Kidney glomerular epithelial cell (primary cell): ENCODE measurements at regions not wholly inside any gene's neighbourhood (a gene's known extent, or its start where the extent isn't known, plus 50 kb on each side); places are given as distances from the start of the nearest gene placed in this dataset.
"Not testable (repeated sequence)": the region's sequence is repeated elsewhere in the genome, so short reads cannot be mapped to it uniquely, and the experiment has no call there.

ENCODE experiments used
- DNase-seq: peaks from one replicate; lab custom pipeline; 2025; lab: John Stamatoyannopoulos, UW

DNA sequence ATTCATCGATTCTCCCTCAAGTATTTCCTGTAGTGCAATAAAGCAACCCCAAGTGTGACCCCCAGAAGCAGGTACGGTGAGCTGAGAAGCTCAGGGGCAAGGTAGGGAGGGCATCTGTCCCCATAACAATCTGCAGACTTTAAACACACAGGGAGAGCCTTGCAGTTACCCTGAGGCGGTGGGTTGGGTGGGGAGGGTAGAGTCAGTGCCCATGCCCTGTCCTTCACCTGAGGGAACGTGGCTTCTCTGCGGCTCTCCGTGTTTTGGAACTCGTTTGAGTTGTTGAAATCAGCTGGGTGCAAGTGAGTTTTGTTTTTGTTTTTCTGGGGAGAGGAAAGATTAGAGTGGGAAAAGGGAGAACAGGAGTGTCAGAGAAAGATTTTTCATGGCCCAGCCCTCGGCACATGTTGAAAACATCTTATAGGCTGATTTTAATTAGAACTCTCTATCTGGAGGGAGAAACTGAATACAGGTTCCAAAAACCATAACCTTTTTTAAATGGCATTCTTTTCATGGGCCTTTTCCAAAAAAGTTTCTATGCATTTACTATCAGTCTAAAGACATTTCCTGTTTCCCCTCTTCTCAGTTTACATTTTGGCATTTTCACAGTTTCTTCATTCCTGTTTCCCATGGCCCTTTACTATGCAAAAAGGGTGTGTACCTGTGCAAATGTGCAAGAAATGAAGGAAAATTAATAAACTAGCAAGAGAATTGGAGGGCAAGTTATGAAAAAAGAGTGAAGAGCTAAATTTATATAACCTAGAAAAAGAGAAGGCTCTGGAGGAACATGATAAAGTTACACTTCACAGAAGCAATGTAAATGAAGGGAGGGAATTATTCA lies 266.5 kb upstream of the VLDLR start:
- DNase-seq: no peak

DNA sequence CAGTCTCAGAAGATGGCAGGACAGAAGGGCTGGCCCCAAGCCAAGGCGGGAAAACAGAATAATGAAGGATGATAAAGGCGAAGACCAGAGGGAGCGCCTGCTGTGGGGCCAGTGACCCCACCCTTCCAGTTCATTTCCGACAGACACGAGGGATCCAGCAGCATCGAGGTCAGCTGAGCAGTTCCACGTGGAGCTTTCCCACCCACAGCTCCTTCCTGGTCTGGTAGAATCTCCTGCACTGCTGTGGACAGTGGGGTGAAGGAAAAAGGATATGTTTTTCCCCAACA lies 265.9 kb upstream of the VLDLR start:
- DNase-seq: no peak

DNA sequence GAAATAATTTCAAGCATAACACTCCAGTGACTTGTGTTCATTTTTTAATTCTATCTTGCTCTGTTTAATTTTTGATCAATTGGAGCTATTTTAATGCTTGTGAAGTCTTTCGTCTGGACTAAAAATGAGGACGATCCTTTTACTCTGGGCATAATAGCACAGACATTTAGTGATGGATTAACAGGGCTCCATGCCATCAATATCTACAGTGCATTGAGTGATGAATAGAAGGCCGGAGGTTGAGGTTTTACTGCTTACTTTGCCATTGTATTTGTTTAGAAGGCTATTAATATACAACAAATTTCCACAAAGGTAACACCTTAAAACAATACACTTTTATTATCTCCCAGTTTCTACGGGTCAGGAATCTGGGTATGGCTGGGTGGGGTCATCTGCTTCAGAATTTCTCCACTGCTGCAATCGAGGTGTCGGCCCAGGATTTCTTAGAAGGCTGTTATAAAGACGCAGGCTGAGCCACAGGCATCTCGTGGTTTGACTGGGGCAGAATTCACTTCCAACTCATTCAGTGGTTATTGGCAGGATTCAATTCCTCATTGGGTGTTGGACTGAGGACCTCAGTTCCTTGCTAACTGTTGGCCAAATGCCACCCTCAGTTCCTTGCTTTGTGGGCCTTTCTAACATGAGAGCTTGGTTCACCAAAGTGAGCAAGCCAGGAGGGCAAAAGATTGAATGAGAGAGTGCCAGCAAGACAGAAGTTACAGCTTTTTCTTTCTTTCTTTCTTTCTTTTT lies 265.4 kb upstream of the VLDLR start:
- DNase-seq: peak; percentile 14

DNA sequence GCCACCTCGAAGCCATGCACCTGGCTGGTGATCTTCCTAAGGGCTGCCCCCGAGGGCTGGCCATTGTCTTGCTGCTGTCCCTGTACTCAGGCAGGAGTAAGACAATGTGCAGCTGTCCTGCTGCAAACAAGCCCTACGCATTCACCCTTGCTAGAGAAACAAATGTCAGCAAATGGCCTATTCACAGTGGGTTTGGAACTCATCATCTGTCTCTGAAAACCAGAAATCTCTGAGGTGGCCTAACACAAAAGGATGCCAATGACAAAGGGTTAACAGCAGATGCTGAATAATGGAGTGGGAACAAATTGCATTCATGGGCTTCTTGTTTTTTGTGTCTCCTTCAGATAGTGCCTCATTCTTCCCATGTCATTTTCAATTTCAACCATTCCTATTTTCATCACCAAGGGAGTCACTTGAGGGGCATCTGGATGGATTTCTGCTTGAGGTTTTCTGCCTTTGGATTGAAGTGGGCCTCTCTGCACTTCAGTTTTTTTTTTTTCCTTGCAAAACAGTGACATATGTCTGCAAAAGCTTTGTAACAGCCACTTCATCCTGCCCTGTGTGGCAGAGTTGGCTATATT lies 261.6 kb upstream of the VLDLR start:
- DNase-seq: no peak

DNA sequence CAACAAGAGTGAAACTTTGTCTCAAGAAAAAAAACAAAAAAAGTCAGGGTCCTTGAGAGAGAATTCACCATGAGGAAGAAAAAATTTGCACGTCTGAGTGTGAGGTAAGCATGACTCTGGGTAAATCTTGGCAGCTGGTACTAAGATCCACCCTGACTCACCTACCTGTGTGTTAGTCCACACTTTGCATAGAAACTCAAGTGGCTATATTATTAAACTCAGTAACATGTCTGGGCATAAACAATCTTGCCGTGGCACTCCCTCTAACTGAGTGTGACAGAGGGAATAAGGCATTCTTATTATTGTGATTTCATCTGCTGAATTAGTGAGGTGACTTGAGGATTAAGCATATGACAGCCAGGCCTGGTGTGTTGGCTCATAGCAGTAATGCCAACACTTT lies 259.4 kb upstream of the VLDLR start:
- DNase-seq: no peak

DNA sequence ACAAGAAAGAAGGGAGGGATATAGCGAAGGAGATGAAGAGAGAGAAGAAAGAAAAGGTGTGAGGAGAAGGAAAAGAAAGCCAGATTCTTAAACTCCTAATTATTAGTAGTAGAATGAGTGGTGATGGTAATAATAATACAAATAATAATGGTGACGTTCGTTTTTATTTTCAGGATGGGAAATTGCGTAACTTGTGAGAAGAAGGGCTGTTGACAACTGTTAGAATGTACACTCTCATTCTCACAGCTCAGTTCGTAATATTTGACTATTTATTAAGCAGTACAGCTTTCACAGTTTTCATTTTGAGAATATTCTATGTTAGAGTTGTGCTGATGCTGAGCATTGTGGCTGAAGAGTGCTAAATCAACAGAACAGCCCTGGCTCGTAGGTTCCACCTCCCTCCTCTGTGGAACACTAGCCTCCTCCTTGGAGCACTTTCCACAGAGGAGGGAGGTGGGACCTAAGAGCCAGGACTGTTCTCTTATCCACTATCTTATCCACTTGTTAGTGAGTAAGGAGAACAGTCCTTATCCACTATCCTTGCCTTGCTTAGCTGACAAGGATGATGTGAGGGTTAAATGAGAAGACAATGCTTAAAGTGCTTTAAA lies 258.3 kb upstream of the VLDLR start:
- no peak for DNase-seq

DNA sequence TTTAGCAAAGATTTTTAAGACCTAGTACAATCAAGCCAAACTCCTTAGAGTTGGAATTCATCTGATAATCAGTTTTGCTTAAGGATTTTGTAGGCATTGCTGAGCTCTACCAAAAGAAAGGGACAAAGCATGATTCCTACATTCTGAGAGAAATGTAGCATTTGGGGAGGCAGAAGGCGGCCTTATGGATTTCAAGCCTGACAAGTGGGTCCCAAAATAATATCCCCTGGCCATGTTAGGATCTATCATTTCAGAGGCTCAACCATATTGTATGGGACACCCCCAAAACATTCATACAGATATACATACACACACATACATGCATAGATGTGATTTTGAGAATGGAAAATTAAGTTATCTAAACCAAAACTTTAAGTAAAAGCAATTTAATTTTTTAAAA lies 257.8 kb upstream of the VLDLR start:
- no peak for DNase-seq

DNA sequence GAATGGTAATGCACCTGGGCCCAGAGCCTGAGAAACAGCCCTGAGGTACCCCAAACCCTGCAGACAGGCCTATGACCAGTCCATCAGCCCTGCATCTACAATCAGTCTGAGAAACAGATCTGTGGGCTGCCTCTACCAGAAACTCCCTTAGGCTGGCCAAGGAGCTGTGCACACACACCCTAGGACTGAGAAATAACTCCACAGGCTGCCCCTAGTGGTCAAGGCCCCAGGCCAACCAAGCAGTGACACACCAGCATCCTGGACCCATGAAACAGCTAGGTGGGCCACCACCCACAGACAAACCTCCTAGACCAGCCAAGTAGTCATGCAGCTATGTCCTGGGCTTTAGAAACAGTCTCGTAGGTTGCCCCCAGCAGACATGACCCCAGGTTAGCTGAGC lies 253.6 kb upstream of the VLDLR start:
- no peak for DNase-seq

DNA sequence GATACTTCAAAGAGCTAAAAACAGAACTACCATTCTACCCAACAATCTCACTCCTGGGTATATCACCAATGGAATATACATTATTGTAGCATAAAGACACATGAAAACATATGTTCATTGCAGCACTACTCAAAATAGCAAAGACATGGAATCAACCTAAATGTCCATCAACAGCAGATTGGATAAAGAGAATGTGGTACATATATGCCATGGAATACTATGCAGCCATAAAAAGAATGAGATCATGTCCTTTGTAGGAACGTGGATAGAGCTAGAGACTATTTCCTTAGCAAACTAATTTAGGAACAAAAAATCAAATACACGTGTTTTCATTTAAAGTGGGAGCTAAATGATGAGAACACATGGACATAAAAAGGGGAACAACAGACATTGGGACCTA lies 247.9 kb upstream of the VLDLR start:
- DNase-seq: no peak

DNA sequence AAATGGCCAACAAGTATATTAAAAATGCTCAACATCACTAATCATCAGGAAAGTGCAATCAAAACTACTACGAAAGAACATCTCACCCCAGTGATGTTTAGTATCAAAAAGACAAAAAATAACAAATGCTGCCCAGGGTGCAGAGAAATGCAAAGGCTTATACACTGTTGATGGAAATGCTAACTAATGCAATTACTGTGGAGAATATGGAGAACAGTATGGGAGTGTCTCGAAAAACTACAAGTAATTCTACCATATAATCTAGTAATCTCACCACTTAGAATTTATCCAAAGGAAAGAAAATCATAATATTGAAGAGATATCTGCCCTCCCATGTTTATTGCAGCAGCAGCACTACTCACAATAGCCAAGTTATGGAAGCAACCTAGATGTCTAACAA lies 246.5 kb upstream of the VLDLR start:
- no peak for DNase-seq

DNA sequence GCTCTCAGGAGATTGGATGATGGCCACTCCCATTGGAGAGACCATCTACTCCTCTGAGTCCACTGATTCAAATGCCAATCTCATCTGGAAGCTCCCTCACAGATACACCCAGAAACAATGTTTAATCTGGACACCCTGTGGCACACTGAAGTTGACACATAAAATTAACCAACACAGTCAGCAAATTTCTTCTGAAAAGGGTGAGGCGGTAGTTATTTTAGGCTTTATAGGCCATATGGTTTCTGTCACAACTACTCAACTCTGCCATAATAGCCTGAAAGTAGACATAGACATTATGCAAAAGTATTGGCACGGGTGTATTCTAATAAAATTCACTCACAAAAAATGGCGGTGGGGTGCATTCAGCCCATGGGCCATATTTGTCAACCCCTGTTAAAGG lies 244.5 kb upstream of the VLDLR start:
- DNase-seq: no peak

DNA sequence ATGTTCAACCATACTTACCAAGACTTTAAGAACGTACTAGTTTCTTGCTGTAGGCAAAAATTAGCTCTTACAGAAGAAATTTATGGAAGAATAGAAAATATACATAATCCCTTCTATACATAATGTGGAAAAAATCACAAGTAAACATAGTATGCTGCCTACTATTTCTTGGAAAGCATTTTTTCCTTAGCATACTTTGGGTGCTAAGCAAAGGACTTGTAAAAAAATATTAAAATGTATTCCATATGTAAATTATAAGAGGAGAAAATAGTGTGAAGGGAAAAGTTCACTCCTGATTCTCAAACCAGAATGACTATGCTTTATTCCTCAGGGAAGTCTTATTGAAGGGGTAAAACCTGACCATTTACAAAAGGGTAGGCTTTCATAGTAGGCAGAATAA lies 243.8 kb upstream of the VLDLR start:
- no peak for DNase-seq

DNA sequence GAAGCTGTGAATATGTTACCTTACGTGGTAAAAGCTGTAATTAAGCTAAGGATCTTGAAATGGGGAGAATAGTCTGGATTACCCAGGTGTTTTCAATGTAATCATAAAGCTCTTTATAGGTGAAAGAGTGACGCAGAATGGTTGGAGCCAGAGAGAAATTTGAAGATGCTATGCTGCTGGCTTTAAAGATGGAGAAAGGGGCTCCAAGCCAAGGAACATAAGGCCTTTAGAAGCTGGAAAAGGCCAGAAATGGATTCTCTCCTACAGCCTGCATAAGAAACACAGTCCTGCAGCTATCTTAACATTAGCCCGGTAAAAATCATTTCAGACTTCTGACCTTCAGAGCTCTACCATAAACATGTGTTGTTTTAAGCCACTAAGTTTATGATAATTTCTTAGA lies 243.3 kb upstream of the VLDLR start:
- DNase-seq: no peak

DNA sequence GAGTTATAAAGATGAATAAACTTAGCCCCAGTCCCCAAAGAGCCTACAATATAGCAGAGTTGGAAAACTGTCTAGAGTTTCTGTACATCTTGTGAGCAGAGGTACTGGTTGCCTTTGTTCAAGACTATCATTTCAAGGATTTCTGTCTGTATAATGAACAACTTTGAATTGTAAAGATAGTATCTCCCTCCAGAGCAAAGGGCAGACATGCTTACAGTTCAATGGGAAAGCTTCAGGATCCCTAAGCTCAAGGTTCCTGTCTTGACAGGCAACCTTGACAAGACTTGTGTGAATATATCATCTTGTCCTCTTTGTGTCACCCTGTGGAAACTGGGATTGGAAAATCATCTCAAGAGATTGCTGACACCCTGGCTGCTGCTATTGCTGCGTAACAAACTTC lies 242.8 kb upstream of the VLDLR start:
- no peak for DNase-seq

DNA sequence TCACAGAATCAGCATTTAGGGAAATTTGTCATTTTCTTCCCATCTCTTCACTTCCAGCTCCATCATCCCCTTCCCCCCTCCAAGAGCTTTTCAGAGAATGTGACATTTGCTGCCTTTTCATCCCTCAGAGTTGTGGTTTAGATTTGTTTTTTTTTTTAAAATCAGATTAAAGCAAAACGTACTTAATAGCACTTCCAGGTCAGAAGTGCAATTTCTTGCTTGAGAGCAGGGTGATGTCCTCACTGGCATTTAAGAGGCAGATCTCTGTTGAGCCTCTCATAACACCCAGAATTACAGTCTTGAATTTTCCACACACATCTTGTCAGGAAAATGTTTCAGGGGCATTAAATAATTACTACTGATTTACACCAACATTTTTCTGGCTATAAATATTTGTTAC lies 236.8 kb upstream of the VLDLR start:
- DNase-seq: no peak

DNA sequence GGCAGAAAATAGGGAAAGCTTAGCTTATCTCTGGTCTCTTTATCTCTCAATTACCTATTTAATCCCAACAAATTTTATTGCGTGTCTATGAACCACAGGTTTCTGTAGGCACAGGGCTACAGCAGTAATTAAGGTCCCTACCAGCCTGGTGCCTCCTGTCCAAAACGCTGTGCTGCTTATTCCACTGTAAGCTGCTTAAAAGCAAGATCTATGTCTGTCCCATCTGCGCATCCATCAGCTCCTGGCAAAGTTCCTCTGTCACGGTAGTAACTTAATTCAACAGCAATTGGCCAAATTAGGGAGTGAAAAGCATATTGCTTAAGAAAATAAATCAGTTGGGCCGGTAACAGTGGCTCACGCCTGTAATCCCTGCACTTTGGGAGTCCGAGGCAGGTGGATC lies 235.8 kb upstream of the VLDLR start:
- DNase-seq: no peak

DNA sequence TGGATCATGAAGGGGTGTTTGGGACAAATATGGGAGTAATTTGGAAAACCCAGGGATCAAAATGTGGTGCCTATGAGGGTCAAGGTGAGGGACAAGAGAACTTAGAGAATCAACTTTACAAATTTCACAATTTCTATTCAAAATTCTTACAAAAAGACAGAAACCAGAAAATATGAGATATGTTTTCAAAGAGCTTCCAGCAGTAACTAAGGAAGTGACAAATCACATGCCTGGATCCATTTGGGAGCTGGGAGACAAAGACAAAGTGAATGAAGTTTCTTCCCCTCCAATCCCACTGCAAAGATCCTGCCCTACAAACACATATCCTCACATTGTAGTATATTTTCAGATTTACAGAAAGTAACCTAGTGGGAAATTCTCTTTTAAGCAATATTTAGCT lies 235.0 kb upstream of the VLDLR start:
- no peak for DNase-seq

DNA sequence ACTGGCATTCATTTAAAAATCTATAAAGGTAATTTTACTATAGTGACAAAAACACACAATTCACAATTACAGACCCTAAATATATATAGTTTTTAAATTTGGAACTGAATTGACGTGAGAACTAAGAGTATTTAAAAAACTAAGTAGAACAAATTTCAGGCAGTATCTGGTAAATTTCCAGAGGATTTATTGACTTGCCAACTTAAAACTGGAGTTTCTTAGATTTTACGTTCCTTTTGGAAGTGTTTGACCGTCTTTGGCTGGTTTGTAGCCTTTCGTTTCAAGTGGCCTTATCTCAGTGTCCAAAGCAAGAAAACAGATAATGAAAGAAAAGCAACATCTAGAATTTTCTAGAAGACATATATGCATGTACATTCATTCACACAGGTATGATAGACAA lies 234.4 kb upstream of the VLDLR start:
- DNase-seq: no peak

DNA sequence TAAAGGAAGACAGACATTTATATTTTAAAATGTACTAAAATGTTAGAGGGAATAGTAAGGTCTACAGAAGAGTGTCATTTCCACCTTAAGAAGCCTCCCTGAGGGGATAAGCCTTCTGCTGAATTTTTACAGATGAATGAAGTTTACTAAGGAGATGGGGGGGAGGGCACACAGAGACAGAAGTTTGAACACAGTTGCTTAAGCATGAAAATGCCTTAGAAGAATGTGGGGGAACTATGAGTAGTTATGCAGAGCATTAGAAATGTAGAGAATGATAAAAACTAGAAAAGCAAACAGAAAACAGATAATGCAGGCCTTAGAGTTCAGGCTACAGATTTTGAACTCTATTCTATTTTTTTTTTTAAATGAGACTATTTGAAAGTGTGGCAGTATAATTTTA lies 232.2 kb upstream of the VLDLR start:
- DNase-seq: peak; percentile 42

DNA sequence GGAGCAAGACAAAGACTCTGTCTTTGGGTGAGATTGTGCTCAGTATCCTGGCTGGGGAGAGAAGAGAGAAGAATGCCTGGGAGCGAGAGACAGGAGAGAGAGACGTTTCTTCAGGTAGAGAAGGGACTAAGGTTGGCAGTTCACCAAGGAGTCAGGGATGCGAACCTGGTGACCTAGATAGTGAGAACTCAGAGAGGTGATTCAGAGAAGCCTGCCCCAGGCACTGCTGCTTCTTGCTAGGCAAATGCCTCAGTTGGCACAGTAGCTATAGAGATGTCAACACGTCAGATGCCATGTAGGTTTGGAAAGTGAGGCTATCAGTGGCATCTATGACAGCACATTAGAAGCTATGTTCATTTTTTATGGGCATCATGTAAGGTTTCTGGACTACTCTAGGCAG lies 231.6 kb upstream of the VLDLR start:
- DNase-seq: no peak

DNA sequence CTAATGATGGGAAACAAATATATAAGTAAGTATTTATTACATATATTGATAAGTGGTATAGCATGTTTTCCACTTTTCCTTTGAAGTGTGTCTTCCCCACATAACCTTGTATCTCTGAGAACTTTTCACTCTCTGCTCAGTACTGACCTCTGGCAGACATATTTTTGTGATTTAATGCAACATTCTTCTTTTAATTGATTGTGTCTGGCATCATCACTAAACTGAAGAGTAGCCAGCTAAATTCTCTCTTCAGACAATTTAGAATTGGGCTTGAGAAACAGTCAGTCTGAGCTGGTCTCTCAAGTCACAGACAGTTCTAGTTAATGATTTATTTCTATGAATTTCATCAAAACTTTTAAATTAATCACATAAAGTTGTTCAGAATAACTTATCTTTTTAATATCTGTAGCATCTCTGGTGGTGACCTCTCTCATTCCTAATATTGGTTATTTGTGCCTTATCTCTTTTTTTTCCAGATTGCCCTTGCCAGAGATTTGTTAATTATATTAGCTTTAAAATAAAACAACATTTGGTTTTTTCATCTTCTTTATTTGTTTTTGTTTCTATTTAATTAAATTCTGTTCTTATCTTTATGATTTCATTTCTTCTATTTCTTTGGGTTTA lies 230.0 kb upstream of the VLDLR start:
- not testable (repeated sequence) for DNase-seq

DNA sequence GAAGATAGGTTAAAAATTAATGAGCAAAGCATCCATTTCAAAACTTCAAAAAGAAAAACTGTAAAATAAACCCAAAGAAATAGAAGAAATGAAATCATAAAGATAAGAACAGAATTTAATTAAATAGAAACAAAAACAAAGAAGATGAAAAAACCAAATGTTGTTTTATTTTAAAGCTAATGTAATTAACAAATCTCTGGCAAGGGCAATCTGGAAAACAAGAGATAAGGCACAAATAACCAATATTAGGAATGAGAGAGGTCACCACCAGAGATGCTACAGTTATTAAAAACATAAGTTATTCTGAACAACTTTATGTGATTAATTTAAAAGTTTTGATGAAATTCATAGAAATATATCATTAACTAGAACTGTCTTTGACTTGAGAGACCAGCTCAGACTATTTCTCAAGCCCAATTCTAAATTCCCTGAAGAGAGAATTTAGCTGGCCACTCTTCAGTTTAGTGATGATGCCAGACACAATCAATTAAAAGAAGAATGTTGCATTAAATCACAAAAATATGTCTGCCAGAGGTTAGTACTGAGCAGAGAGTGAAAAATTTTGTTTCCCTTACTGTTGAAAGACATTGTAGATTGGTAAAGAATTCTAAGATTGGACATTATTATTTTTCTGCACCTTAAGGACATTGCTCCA lies 227.4 kb upstream of the VLDLR start:
- not testable (repeated sequence) for DNase-seq
